TTC549 (cell line): ENCODE measurements at regions not wholly inside any gene's neighbourhood (a gene's known extent, or its start where the extent isn't known, plus 50 kb on each side); places are given as distances from the start of the nearest gene placed in this dataset.

Source experiments
- FAIRE-seq: peaks from 2 replicates; lab custom pipeline; 2012; peaks lifted over from hg19 to GRCh38; lab: Jason Lieb, UNC

- FAIRE-seq, result no peak
Measured at GRCh38 chr10:56782503-56782902, 421.4 kb upstream of the ZWINT start.

GRCh38 chr10:56771343-56771742 is 410.3 kb upstream of the ZWINT start:
- FAIRE-seq, result no peak

GRCh38 chr10:56763090-56763489 is 402.0 kb upstream of the ZWINT start:
- no peak for FAIRE-seq

DNA sequence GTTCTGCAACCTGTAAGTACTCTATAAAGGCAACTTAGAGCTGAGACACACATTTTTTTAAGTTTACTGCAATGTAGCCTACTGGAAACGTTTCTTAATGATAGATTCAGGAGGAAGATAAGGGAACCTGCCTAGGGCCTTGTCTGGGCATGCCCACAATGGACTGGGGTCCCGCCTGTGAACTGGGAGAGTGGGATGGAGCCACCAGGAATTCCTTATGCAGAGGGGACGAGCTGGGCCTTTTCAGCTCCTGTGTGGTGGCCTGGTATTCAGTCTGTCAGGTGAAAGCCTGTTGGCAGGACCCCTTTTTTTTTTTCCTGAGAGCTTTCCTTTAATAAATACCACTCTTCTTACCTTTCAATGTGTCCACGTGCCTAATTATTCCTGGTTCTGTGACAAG is 384.4 kb upstream of the ZWINT start:
- no peak for FAIRE-seq

GRCh38 chr10:56728349-56728748 is 367.3 kb upstream of the ZWINT start:
- FAIRE-seq, result no peak

GRCh38 chr10:56722912-56723311 is 361.9 kb upstream of the ZWINT start:
- no peak for FAIRE-seq

GRCh38 chr10:56715262-56715661 is 354.2 kb upstream of the ZWINT start:
- FAIRE-seq, result no peak

GRCh38 chr10:56698506-56698905 is 337.4 kb upstream of the ZWINT start:
- FAIRE-seq, result no peak

- FAIRE-seq, result no peak
Measured at GRCh38 chr10:56679578-56679977, 318.5 kb upstream of the ZWINT start.

DNA sequence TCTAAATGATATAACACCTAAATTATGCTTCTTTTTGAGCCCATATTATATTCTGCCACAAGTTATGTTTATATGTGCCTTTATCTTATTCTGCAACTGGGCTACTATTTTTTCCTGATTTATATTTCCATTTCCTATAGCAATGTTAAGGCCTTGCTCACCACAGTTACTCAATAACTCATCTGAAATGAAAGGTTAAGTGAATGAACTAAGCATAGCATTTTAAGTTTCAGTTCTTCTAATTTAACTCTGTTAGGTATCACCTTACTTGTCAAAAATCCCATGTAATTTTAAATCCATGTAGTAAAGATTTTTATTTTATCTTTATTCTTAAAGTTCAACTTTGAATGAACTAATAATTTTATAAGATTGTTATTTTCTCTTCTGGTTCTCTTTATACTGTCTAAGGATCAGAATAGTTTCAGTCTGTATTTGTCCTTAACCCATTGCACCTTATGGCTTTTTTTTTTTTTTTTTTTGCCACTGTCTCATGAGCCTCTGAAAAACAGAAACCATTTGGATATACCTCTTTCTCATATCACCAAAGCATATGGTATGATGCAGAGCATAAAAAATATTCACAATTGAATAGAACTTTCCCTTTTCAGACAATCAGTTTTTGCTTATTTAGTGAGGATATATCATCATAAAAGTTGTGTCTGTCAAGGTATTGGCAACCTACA is 301.8 kb upstream of the ZWINT start:
- FAIRE-seq, result no peak

DNA sequence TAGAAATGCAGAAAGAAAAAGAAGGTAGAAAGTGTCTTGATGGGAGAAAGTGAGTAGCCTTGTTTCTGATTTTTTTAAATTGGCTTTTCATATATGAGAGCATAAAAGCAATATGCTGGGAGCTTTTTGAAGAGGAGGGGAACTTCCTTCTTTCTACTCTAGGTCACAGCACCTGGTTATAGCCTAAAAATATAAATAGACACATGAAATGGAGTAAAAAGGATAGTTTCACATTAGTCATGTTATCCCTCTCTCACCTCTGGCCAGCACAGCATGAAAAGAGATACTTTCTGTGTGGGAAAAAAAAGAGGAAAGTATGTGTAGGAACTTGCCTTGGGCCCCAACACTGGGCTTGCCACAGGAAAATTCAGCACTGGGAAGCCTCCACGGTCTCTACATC is 292.2 kb upstream of the ZWINT start:
- FAIRE-seq, result no peak

DNA sequence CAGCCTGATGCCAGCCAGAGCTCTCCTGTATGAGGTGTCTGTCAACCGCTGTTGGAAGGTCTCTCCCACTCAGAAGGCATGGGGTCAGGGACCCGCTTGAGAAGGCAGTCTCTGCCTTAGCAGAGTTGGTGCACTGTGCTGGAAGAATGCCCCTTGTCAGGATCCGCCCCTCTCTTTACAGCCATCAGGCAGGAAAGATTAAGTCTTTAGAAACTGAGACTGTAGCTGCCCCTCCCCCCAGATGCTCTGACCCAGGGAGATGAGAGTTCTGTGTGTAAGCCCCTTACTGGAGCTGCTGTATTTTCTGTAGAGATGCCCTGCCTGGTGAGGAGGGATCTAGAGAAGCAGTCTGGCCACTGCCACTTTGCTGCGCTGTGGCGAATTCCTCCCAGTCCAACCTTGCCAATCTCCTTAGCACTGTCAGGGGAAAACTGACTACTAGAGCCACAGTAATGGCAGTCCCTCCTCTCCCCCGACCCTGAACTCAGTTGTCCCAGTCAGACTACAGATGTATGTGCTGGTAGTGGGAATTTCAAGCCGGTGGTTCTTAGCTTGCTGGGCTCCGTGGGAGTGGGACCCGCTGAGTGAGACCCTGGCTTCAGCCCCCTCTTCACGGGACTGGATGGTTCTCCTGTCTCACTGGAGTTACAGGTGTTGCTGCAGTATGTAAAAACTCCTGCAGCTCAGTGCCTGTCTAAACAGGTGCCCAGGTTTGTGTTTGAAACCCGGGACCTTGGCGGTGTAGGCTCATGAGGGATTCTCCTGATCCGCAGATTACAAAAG is 285.5 kb upstream of the ZWINT start:
- no peak for FAIRE-seq

- no peak for FAIRE-seq
Measured at GRCh38 chr10:56633876-56634452, 272.9 kb upstream of the ZWINT start.

GRCh38 chr10:56632537-56632936 is 271.5 kb upstream of the ZWINT start:
- no peak for FAIRE-seq

DNA sequence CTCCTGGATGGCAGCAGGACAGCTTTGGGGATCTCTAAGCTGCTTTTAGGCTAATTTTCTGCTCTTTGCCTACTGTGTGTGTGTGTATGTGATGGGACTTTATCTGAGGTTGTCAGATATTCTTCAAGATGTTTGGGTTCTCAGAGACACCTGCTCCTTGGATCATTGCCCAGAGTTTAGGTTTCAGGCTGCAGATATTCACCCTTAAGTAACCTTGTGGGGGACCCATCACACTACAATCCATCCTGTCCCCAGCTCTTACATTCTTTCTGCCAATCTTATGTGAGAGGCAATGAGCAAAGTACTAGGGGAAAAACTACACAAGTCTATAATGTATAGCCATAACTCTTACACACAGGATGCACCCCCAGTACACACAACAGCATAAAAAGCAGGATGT is 263.0 kb upstream of the ZWINT start:
- no peak for FAIRE-seq

GRCh38 chr10:56623064-56623463 is 262.0 kb upstream of the ZWINT start:
- no peak for FAIRE-seq

DNA sequence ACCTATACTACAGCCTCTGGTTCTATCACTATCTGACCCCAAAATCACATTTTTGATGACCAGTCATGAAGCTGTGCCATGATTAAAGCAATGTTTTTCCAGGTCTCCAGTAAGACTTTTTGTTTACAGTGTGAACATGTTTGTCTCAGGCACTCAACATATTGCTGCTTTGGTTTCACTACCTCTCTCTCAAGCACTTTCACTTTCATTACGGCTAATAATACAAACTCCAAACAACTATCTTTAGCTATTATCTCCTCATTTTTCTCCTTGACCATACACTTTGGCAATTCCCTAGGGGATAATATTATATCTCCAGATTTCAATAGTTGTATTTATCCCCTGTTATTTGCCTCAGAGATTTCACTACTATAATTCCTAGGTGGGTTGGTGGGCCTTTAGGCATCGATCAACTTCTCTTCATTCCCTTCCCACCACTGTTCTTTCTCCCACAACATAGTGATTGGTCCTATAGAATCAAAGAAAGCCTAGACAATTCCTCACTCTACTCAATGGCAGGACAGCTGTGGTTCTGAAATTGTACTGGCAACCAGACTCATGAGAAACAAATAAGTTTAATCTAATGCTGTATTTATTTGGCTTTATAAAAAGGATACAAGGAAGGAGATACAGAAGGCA is 261.4 kb upstream of the ZWINT start:
- no peak for FAIRE-seq

- FAIRE-seq, result no peak
Measured at GRCh38 chr10:56606202-56606601, 245.1 kb upstream of the ZWINT start.

DNA sequence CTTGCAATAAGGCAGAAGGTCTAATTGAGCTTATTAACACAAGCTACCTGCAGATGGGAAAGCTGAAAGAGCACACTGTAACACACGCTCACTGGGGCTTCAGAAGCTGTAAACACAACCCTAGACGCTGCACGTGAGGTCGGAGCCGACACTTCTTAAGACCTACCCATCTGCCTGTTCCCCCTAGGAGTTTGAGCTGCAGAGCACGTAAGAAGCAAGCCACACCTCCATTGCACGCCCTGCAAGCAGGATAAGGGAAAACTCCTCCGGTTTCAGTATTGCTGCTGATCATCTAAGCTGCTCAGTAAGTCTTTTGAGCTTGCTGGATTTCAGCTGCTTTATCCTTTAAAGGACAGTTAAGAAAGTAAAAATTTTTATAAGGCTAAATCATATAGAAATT is 244.0 kb upstream of the ZWINT start:
- no peak for FAIRE-seq

DNA sequence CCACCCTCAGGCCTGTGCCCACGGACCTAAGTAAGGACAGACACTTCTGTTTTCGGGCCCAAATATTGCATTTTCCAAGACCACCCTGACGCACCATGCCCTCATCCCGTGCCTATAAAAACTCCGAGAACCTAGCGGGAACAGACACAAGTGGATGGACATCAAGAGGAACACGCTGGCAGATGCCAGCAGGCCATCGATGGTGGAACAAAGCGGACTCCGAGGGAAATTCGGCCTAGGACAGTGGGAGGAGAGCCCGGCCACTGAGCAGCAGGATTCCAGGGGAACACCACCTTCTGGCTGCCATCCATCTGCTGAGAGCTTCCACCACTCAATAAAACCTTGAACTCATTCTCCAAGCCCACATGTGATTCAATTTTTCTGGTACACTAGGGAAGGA is 243.6 kb upstream of the ZWINT start:
- no peak for FAIRE-seq

- FAIRE-seq, result no peak
Measured at GRCh38 chr10:56599201-56599600, 238.1 kb upstream of the ZWINT start.

DNA sequence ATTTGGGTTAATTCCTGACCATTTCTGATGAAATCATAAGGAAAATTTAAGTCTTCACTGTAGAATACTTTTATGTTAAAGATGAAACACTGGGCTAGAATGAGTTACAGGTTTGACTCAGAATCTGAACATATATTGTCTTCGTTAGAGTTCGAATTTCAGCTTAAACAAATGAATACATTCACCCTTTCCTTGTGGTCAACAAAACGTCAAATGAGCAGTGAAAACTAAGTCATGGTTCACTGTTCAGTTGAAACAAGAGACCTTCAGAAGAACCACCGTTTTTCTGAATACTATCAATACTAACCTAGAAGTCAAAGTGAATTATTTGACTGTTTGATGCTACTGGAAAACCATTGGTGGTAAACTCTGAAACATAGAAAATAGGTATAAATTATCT is 235.2 kb upstream of the ZWINT start:
- FAIRE-seq, result no peak

DNA sequence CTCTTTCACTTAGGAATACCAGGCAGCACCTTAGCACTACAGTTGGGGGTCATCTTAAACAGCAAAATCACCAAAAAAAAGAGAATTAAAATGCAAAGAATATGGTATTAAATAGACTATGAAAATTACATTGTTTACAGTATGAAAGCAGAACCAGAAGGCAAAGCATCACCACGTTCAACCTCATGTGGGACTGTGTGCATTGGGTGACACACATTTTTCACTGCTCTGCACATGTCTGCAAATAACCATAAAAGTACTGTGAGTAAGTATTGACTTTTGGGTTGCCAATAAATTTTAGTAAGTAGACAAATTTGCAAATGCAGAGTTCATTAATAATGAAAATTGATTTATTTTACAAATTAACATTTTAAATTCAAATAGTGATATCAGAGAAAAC is 232.1 kb upstream of the ZWINT start:
- FAIRE-seq, result no peak
